GM21528 (cell line): ENCODE measurements at regions not wholly inside any gene's neighbourhood (a gene's known extent, or its start where the extent isn't known, plus 50 kb on each side); places are given as distances from the start of the nearest gene placed in this dataset.

Source experiments
- ATAC-seq: cut with Tn5 transposase; IDR thresholded peaks from one replicate; pipeline ENCODE4 v1.9.1; 2021; ENCODE audit warnings: mild to moderate bottlenecking, moderate library complexity; ENCODE audit not compliant: unreplicated experiment, low FRiP score

- no peak for ATAC-seq
Observed at GRCh38 chr10:78307576-78307975, 273.9 kb downstream of the RPS24 start.

- no peak for ATAC-seq
Observed at GRCh38 chr10:78309536-78310237, 276.0 kb downstream of the RPS24 start.

GRCh38 chr10:78310481-78311080, 276.9 kb downstream of the RPS24 start:
- ATAC-seq: no peak

- ATAC-seq: no peak
Observed at GRCh38 chr10:78312197-78313047, 278.8 kb downstream of the RPS24 start.

GRCh38 chr10:78313048-78313381, 279.4 kb downstream of the RPS24 start:
- ATAC-seq: no peak

- ATAC-seq: no peak
Observed at GRCh38 chr10:78313636-78314035, 280.0 kb downstream of the RPS24 start.

GRCh38 chr10:78314651-78315050, 281.0 kb downstream of the RPS24 start:
- no peak for ATAC-seq

GRCh38 chr10:78316451-78316931, 282.8 kb downstream of the RPS24 start:
- no peak for ATAC-seq

GRCh38 chr10:78318305-78318704, 284.6 kb downstream of the RPS24 start:
- no peak for ATAC-seq

GRCh38 chr10:78319371-78319770, 285.7 kb downstream of the RPS24 start:
- no peak for ATAC-seq

- ATAC-seq: no peak
Observed at GRCh38 chr10:78319841-78320240, 286.2 kb downstream of the RPS24 start.

GRCh38 chr10:78320506-78320905, 286.8 kb downstream of the RPS24 start:
- no peak for ATAC-seq

- no peak for ATAC-seq
Observed at GRCh38 chr10:78321000-78321399, 287.3 kb downstream of the RPS24 start.

GRCh38 chr10:78321500-78321899, 287.8 kb downstream of the RPS24 start:
- ATAC-seq: no peak

GRCh38 chr10:78326372-78326771, 292.7 kb downstream of the RPS24 start:
- no peak for ATAC-seq

- no peak for ATAC-seq
Observed at GRCh38 chr10:78327778-78328591, 294.3 kb downstream of the RPS24 start.

GRCh38 chr10:78328592-78329404, 295.1 kb downstream of the RPS24 start:
- ATAC-seq: no peak

- ATAC-seq: no peak
Observed at GRCh38 chr10:78330884-78331283, 297.2 kb downstream of the RPS24 start.

GRCh38 chr10:78331391-78331922, 297.8 kb downstream of the RPS24 start:
- ATAC-seq: no peak
